PC-3 (cell line): ENCODE measurements at regions not wholly inside any gene's neighbourhood (a gene's known extent, or its start where the extent isn't known, plus 50 kb on each side); places are given as distances from the start of the nearest gene placed in this dataset.
"Not testable (repeated sequence)": the region's sequence is repeated elsewhere in the genome, so short reads cannot be mapped to it uniquely, and the experiment has no call there.

Experiments
- ATAC-seq: fragments of 200-7000 bp; cut with Tn5 transposase; 2 replicates; pipeline ENCODE4 v1.9.1; 2020; ENCODE audit warnings: mild to moderate bottlenecking, moderate library complexity
- BruUV-seq: library from RNA; stranded (reverse); fragments of 400-500 nt; replicated peaks from 2 replicates; lab custom pipeline; 2021; lab: Mats Ljungman, UMichigan
- CTCF ChIA-PET: fragments of 300-600 bp; sonication (Branson Sonifier 250); formaldehyde crosslinking; loops from one replicate; lab custom pipeline; 2022; ENCODE audit warnings: antibody characterized with exemption; lab: Charles Lee
- POLR2A ChIA-PET: fragments of 300-600 bp; sonication (Branson Sonifier 250); formaldehyde crosslinking; loops from one replicate; lab custom pipeline; 2022; ENCODE audit warnings: antibody characterized with exemption; ENCODE audit not compliant: unreplicated experiment; lab: Charles Lee
- DNase-seq: peaks from one replicate; pipeline ENCODE4 v3.0.0-alpha.2; 2015
- H2AFZ ChIP-seq: fragments of 300-600 bp; sonication (generic); 2 replicates; pipeline ENCODE4 v1.6.0; 2016; ENCODE audit warnings: antibody characterized with exemption, low read length
- H3F3A ChIP-seq: fragments of 300-600 bp; sonication (generic); one replicate; pipeline ENCODE4 v1.6.0; 2017; ENCODE audit warnings: antibody characterized with exemption, low read length, control low read depth, mild to moderate bottlenecking; ENCODE audit not compliant: unreplicated experiment
- H3K27ac ChIP-seq: fragments of 300-600 bp; sonication (generic); 2 replicates; pipeline ENCODE4 v1.5.1; 2016; ENCODE audit warnings: mild to moderate bottlenecking, low read length
- H3K27me3 ChIP-seq: fragments of 300-600 bp; sonication (generic); 2 replicates; pipeline ENCODE4 v1.6.1; 2016; ENCODE audit warnings: low read length, mixed read lengths
- H3K36me3 ChIP-seq: fragments of 300-600 bp; sonication (generic); 2 replicates; pipeline ENCODE4 v1.6.1; 2016; ENCODE audit warnings: low read depth, mixed run types, low read length, mixed read lengths
- H3K4me1 ChIP-seq: fragments of 300-600 bp; sonication (generic); 2 replicates; pipeline ENCODE4 v1.5.1; 2016; ENCODE audit warnings: low read length; ENCODE audit not compliant: insufficient read depth
- H3K4me2 ChIP-seq: fragments of 300-600 bp; sonication (generic); 2 replicates; pipeline ENCODE4 v1.6.0; 2016; ENCODE audit warnings: low read length
- H3K4me3 ChIP-seq: fragments of 300-600 bp; sonication (generic); 2 replicates; pipeline ENCODE4 v1.5.1; 2016; ENCODE audit warnings: mild to moderate bottlenecking, low read length, mixed read lengths
- H3K79me2 ChIP-seq: fragments of 300-600 bp; sonication (generic); 2 replicates; pipeline ENCODE4 v1.6.1; 2017; ENCODE audit warnings: low read length, mixed read lengths
- H3K9ac ChIP-seq: fragments of 300-600 bp; sonication (generic); 2 replicates; pipeline ENCODE4 v1.6.0; 2016; ENCODE audit warnings: mild to moderate bottlenecking, low read length
- H3K9me2 ChIP-seq: fragments of 300-600 bp; sonication (generic); replicated peaks from 2 replicates; pipeline ENCODE4 v1.6.1; 2016; ENCODE audit warnings: mixed run types, low read length, mixed read lengths
- H3K9me3 ChIP-seq: fragments of 300-600 bp; sonication (generic); 2 replicates; pipeline ENCODE4 v1.6.1; 2016; ENCODE audit warnings: low read length, mixed read lengths
- H4K20me1 ChIP-seq: fragments of 300-600 bp; sonication (generic); 2 replicates; pipeline ENCODE4 v1.6.1; 2016; ENCODE audit warnings: low read length, mixed read lengths
- CTCF ChIP-seq: fragments of 300-600 bp; sonication (generic); conservative IDR thresholded peaks from 2 replicates; pipeline ENCODE4 v1.5.1; 2017; ENCODE audit warnings: antibody characterized with exemption, low read depth, mild to moderate bottlenecking, low read length
- EZH2 ChIP-seq: fragments of 300-600 bp; sonication (generic); IDR thresholded peaks from one replicate; pipeline ENCODE4 v1.6.1; 2017; ENCODE audit warnings: antibody characterized with exemption, mild to moderate bottlenecking, low read length; ENCODE audit not compliant: unreplicated experiment
- EZH2phosphoT487 ChIP-seq: fragments of 300-600 bp; sonication (generic); IDR thresholded peaks from 2 replicates; pipeline ENCODE4 v1.6.1; 2018; ENCODE audit warnings: mild to moderate bottlenecking, antibody characterized with exemption, low read length, borderline replicate concordance
- intact Hi-C: fragments of 100-400 bp; cut with micrococcal nuclease; formaldehyde crosslinking; loops from 2 replicates; pipeline ENCODE4 v1.9.0; 2023

GRCh38 chr14:82676403-82676802, 1142.8 kb upstream of the SEL1L start:
- intact Hi-C loops: no loop called here

GRCh38 chr14:82689948-82690347, 1156.3 kb upstream of the SEL1L start:
- no peaks in the 10 kb centered on the region for H3K79me2 ChIP-seq
- H3K4me3 ChIP-seq: no peak overlapping the region
- no peak overlapping the region for H3K27ac ChIP-seq
- no peak overlapping the region for H3K4me2 ChIP-seq
- POLR2A ChIA-PET: no interaction called here
- peaks cover 11% of the 10 kb centered on the region for H3K9me3 ChIP-seq
- intact Hi-C loops: no loop called here
- H2AFZ ChIP-seq: no peak overlapping the region
- H3K4me1 ChIP-seq: no peaks in the 10 kb centered on the region
- no peaks in the 10 kb centered on the region for H4K20me1 ChIP-seq
- TF ChIP-seq EZH2phosphoT487 (no peak), EZH2 (no peak), CTCF (no peak)
- CTCF ChIA-PET: no interaction called here
- H3K9me2 ChIP-seq: no peaks in the 10 kb centered on the region
- H3F3A ChIP-seq: no peaks in the 10 kb centered on the region
- H3K36me3 ChIP-seq: no peaks in the 10 kb centered on the region
- no peaks in the 10 kb centered on the region for H3K27me3 ChIP-seq
- DNase-seq: no peak
- BruUV-seq: no TSS peak
- no peak overlapping the region for H3K9ac ChIP-seq
- ATAC-seq: no peak

More at GRCh38 chr14:82676403-82676802, 1142.8 kb upstream of the SEL1L start:
- Histone ChIP-seq H4K20me1 (no peaks in the 10 kb centered on the region), H3K9me3 (no peaks in the 10 kb centered on the region; the same call in 1 of the 2 replicates), H3K9ac (no peak overlapping the region), H3K9me2 (no peaks in the 10 kb centered on the region), H3K4me1 (no peaks in the 10 kb centered on the region), H3K79me2 (no peaks in the 10 kb centered on the region), H3K4me2 (no peak overlapping the region), H3K27me3 (no peaks in the 10 kb centered on the region), H3F3A (no peaks in the 10 kb centered on the region), H3K27ac (no peak overlapping the region), H3K36me3 (no peaks in the 10 kb centered on the region), H2AFZ (no peak overlapping the region), H3K4me3 (no peak overlapping the region)
- ChIA-PET POLR2A (no interaction called here), CTCF (no interaction called here)
- DNase-seq (no peak), ATAC-seq (no peak)
- no TSS peak for BruUV-seq
- TF ChIP-seq CTCF (no peak), EZH2 (no peak), EZH2phosphoT487 (no peak)

GRCh38 chr14:82691191-82691590, 1157.5 kb upstream of the SEL1L start:
- POLR2A ChIA-PET: not testable (repeated sequence)

More at GRCh38 chr14:82691191-82691590, 1157.5 kb upstream of the SEL1L start:
- H4K20me1 ChIP-seq, H3K4me2 ChIP-seq, H2AFZ ChIP-seq, H3K27ac ChIP-seq, H3K79me2 ChIP-seq, H3K4me1 ChIP-seq, H3K9ac ChIP-seq, H3K27me3 ChIP-seq, ATAC-seq, CTCF ChIA-PET, H3F3A ChIP-seq, H3K4me3 ChIP-seq, intact Hi-C loops, H3K36me3 ChIP-seq, BruUV-seq, H3K9me2 ChIP-seq, H3K9me3 ChIP-seq: not testable (repeated sequence)
- DNase-seq: peak; percentile 43
